B cell (primary cell): ENCODE measurements at regions not wholly inside any gene's neighbourhood (a gene's known extent, or its start where the extent isn't known, plus 50 kb on each side); places are given as distances from the start of the nearest gene placed in this dataset.

Source experiments
- ATAC-seq: fragments of 200-7000 bp; cut with Tn5 transposase; one replicate; pipeline ENCODE4 v1.10.0; 2021; ENCODE audit warnings: low read depth, mild to moderate bottlenecking, moderate number of reproducible peaks, moderate library complexity
- CTCF ChIA-PET: fragments of 350-600 bp; sonication (Branson Sonifier 250); formaldehyde crosslinking; loops from one replicate; lab custom pipeline; 2021; ENCODE audit warnings: antibody characterized with exemption, inconsistent platforms; lab: Charles Lee
- POLR2A ChIA-PET: fragments of 350-600 bp; sonication (Branson Sonifier 250); formaldehyde crosslinking; loops from one replicate; lab custom pipeline; 2021; ENCODE audit warnings: antibody characterized with exemption; lab: Charles Lee
- DNase-seq: peaks from one replicate; pipeline ENCODE4 v3.0.0; 2013
- H2AFZ ChIP-seq: 2 replicates; pipeline ENCODE4 v1.6.1; 2012; ENCODE audit warnings: mild to moderate bottlenecking, low read depth, low read length; ENCODE audit not compliant: insufficient read depth, poor library complexity, severe bottlenecking
- H3K27ac ChIP-seq, 2 donors: 1 replicate in 1 of 2; 2 replicates in 1 of 2; pipeline ENCODE4 v1.5.1; 2012 to 2013; ENCODE audit warnings: low read length in 2 of 2, mild to moderate bottlenecking in 2 of 2, moderate library complexity in 1 of 2
- H3K27me3 ChIP-seq, 4 experiments: fragments of 200-600 bp in 1 of 4; sonication (generic) in 1 of 4; replicated peaks in 1 of 4; 1 replicate in 2 of 4; 2 replicates in 2 of 4; pipeline versions ENCODE4 v1.6.1 to v1.7.0; 2013 to 2016; ENCODE audit warnings: low read length in 3 of 4, mild to moderate bottlenecking in 2 of 4, mixed read lengths in 1 of 4, moderate library complexity in 1 of 4; ENCODE audit not compliant: insufficient read depth in 4 of 4, control insufficient read depth in 3 of 4; ENCODE audit errors: control extremely low read depth in 1 of 4
- H3K36me3 ChIP-seq, 2 experiments: replicated peaks in 1 of 2; 1 replicate in 1 of 2; 2 replicates in 1 of 2; pipeline versions ENCODE4 v1.6.1 to v1.7.1; 2013; ENCODE audit warnings: low read length in 1 of 2; ENCODE audit not compliant: insufficient read depth in 2 of 2, control insufficient read depth in 1 of 2; ENCODE audit errors: control extremely low read depth in 1 of 2, extremely low read depth in 1 of 2
- H3K4me1 ChIP-seq, 2 donors: fragments of 200-600 bp in 1 of 2; sonication (generic) in 1 of 2; 1 replicate in 1 of 2; 2 replicates in 1 of 2; pipeline versions ENCODE4 v1.5.1 to v1.6.1; 2013 to 2017; ENCODE audit warnings: low read length in 2 of 2; ENCODE audit not compliant: control insufficient read depth in 2 of 2, insufficient read depth in 2 of 2
- H3K4me2 ChIP-seq: replicated peaks from 2 replicates; pipeline ENCODE3; 2012; ENCODE audit warnings: mild to moderate bottlenecking, low read depth, low read length; ENCODE audit not compliant: poor library complexity, severe bottlenecking
- H3K4me3 ChIP-seq, 5 experiments: fragments of 200-600 bp in 1 of 5; sonication (generic) in 1 of 5; 1 replicate in 3 of 5; 2 replicates in 2 of 5; pipeline versions ENCODE4 v1.5.1 to v1.7.0; 2011 to 2016; ENCODE audit warnings: low read length in 4 of 5, mild to moderate bottlenecking in 4 of 5, low read depth in 2 of 5, control low read depth in 1 of 5, moderate library complexity in 1 of 5; ENCODE audit not compliant: insufficient read depth in 1 of 5; ENCODE audit errors: control extremely low read depth in 1 of 5, extremely low read depth in 1 of 5
- H3K79me2 ChIP-seq: fragments of 200-600 bp; sonication (generic); one replicate; pipeline ENCODE4 v1.6.0; 2016; ENCODE audit warnings: low read length; ENCODE audit not compliant: control insufficient read depth, insufficient read depth
- H3K9ac ChIP-seq: fragments of 200-600 bp; sonication (generic); 2 replicates; pipeline ENCODE4 v1.6.1; 2017; ENCODE audit warnings: mild to moderate bottlenecking, low read length, moderate library complexity
- H3K9me3 ChIP-seq, 3 donors: one replicate each; pipeline versions ENCODE4 v1.6.1 to v1.7.1; 2013; ENCODE audit warnings: low read length in 2 of 3; ENCODE audit not compliant: control insufficient read depth in 2 of 3, insufficient read depth in 1 of 3; ENCODE audit errors: control extremely low read depth in 1 of 3
- H4K20me1 ChIP-seq: 2 replicates; pipeline ENCODE4 v1.6.0; 2012; ENCODE audit warnings: mild to moderate bottlenecking, low read length; ENCODE audit not compliant: insufficient read depth, control insufficient read depth, poor library complexity, severe bottlenecking
- H3K27ac Mint-ChIP-seq: one replicate; pipeline ENCODE4 v1.8.0; 2021; ENCODE audit warnings: mixed read lengths
- H3K27me3 Mint-ChIP-seq: one replicate; pipeline ENCODE4 v1.8.0; 2021; ENCODE audit warnings: mixed read lengths
- H3K4me1 Mint-ChIP-seq: one replicate; pipeline ENCODE4 v1.8.0; 2021; ENCODE audit warnings: mixed read lengths
- H3K4me3 Mint-ChIP-seq: one replicate; pipeline ENCODE4 v1.8.0; 2021; ENCODE audit warnings: mixed read lengths
- H3K9me3 Mint-ChIP-seq: one replicate; pipeline ENCODE4 v1.8.0; 2022; ENCODE audit warnings: mixed read lengths; ENCODE audit not compliant: insufficient read depth
- EZH2 ChIP-seq: IDR thresholded peaks from 2 replicates; pipeline ENCODE4 v1.6.1; 2012; ENCODE audit warnings: borderline replicate concordance, low read depth, mild to moderate bottlenecking, moderate library complexity, low read length; ENCODE audit not compliant: insufficient read depth, poor library complexity, severe bottlenecking
- WGBS: methylation state at CpG from one replicate; pipeline ENCODE4 v1.1.5; 2013; ENCODE audit warnings: missing lambda C conversion rate; ENCODE audit not compliant: insufficient coverage; 5-methylcytosine and 5-hydroxymethylcytosine counted together
- intact Hi-C: fragments of 100-400 bp; cut with micrococcal nuclease; formaldehyde crosslinking; loops from one replicate; pipeline ENCODE4 v1.10.0; 2022
- TF ChIP-seq, protein P1 (sequence below): fragments of 200-600 bp; IDR thresholded peaks from one replicate; pipeline ENCODE4 v1.8.0; 2022; ENCODE audit warnings: antibody characterized with exemption, mild to moderate bottlenecking

DNA sequence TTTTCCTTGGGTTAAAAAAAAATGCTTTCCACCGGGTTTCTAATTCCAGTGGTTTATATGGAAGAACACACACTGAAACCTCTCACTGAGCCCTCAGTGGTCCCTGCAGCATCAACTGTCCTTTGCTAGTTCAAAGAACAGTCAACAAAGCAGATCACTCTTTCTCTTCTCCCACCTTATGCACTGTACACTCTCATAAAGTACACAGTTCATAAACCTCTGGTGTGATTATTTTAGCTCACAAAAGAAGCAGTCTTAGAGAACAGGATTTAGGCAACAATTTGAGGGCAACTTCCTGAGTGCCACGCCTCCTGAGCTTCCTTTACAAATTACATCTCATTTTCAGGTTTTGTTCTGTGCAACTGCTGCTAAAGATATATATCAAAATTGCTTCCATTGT lies 728.4 kb upstream of the GOLIM4 start:
- H3K27ac Mint-ChIP-seq, result no peak overlapping the region
- DNase-seq (no peak), ATAC-seq (no peak)
- Histone ChIP-seq H2AFZ (peak overlapping the region; percentile 24), H3K4me2 (no peak overlapping the region), H3K4me3 (no peak overlapping the region), H3K27me3 (no peaks in the 10 kb centered on the region), H3K27ac (no peak overlapping the region), H3K79me2 (no peaks in the 10 kb centered on the region), H3K9ac (no peak overlapping the region), H4K20me1 (no peaks in the 10 kb centered on the region), H3K9me3 (no peaks in the 10 kb centered on the region), H3K4me1 (no peaks in the 10 kb centered on the region), H3K36me3 (no peaks in the 10 kb centered on the region)
- no peaks in the 10 kb centered on the region for H3K4me1 Mint-ChIP-seq
- WGBS, result no CpG with 5 or more reads among the region's 2 CpGs
- intact Hi-C loops, result no loop called here
- H3K27me3 Mint-ChIP-seq, result no peaks in the 10 kb centered on the region
- POLR2A ChIA-PET, result no interaction called here
- H3K9me3 Mint-ChIP-seq, result no peaks in the 10 kb centered on the region
- CTCF ChIA-PET, result no interaction called here
- TF ChIP-seq, protein P1, sequence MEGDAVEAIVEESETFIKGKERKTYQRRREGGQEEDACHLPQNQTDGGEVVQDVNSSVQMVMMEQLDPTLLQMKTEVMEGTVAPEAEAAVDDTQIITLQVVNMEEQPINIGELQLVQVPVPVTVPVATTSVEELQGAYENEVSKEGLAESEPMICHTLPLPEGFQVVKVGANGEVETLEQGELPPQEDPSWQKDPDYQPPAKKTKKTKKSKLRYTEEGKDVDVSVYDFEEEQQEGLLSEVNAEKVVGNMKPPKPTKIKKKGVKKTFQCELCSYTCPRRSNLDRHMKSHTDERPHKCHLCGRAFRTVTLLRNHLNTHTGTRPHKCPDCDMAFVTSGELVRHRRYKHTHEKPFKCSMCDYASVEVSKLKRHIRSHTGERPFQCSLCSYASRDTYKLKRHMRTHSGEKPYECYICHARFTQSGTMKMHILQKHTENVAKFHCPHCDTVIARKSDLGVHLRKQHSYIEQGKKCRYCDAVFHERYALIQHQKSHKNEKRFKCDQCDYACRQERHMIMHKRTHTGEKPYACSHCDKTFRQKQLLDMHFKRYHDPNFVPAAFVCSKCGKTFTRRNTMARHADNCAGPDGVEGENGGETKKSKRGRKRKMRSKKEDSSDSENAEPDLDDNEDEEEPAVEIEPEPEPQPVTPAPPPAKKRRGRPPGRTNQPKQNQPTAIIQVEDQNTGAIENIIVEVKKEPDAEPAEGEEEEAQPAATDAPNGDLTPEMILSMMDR, result no peak
- no peak for TF ChIP-seq EZH2
- no peak overlapping the region for H3K4me3 Mint-ChIP-seq

DNA sequence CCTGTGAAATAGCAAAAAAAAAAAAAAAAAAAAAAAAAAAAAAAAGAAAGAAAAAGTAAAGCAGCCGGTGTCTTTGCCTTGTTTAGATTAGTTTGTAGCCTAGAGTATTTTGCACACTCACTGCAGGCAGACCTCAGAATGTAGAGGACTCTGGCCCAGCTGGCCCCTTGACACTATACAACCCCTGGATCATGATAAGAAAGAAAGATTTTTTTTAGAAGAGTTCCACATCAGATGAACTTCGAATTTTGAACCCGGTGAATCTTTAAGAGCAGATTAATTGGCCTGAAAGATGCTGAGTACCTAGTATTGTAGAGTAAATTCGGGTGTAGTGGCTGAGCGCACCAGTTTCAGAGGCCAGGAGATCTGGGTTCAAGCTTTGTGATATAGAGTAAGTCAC lies 727.7 kb upstream of the GOLIM4 start:
- CTCF ChIA-PET, result no interaction called here
- intact Hi-C loops, result no loop called here
- H3K27me3 ChIP-seq, result no peaks in the 10 kb centered on the region
- no peak overlapping the region for H3K27ac ChIP-seq
- no peaks in the 10 kb centered on the region for H3K4me1 ChIP-seq
- no peak overlapping the region for H3K4me3 ChIP-seq
- 87% methylated on average over 4 of the region's 5 CpGs for WGBS
- H3K4me2 ChIP-seq, result no peak overlapping the region
- H4K20me1 ChIP-seq, result no peaks in the 10 kb centered on the region
- no peaks in the 10 kb centered on the region for H3K9me3 Mint-ChIP-seq
- H3K4me1 Mint-ChIP-seq, result no peaks in the 10 kb centered on the region
- TF ChIP-seq, protein P1, result no peak
- TF ChIP-seq EZH2, result no peak
- no peak overlapping the region for H2AFZ ChIP-seq
- H3K27ac Mint-ChIP-seq, result no peak overlapping the region
- H3K36me3 ChIP-seq, result no peaks in the 10 kb centered on the region
- DNase-seq (no peak), ATAC-seq (no peak)
- H3K79me2 ChIP-seq, result no peaks in the 10 kb centered on the region
- H3K27me3 Mint-ChIP-seq, result no peaks in the 10 kb centered on the region
- H3K9ac ChIP-seq, result no peak overlapping the region
- H3K4me3 Mint-ChIP-seq, result no peak overlapping the region
- H3K9me3 ChIP-seq, result no peaks in the 10 kb centered on the region
- POLR2A ChIA-PET, result no interaction called here
